Neural cell (in vitro differentiated cells): ENCODE measurements at regions not wholly inside any gene's neighbourhood (a gene's known extent, or its start where the extent isn't known, plus 50 kb on each side); places are given as distances from the start of the nearest gene placed in this dataset.

Source experiments
- H2AFZ ChIP-seq: fragments of 200-600, 300-800 bp; sonication (generic), shearing (Covaris generic); 2 replicates; pipeline ENCODE4 v1.6.0; 2014; ENCODE audit warnings: low read depth, mild to moderate bottlenecking, antibody characterized with exemption, low read length, moderate library complexity
- H3F3A ChIP-seq: fragments of 200-600 bp; shearing (Covaris generic); 2 replicates; pipeline ENCODE4 v1.6.1; 2016; ENCODE audit warnings: mild to moderate bottlenecking, moderate library complexity, mixed read lengths, antibody characterized with exemption, low read length; ENCODE audit not compliant: insufficient read depth, poor library complexity, severe bottlenecking
- H3K27ac ChIP-seq: fragments of 200-600, 300-800 bp; sonication (generic), shearing (Covaris generic); 2 replicates; pipeline ENCODE4 v1.5.1; 2014; ENCODE audit warnings: mild to moderate bottlenecking, low read length, moderate library complexity
- H3K27me3 ChIP-seq: fragments of 300-800, 200-600 bp; sonication (generic), shearing (Covaris generic); 2 replicates; pipeline ENCODE4 v1.6.0; 2014; ENCODE audit warnings: mild to moderate bottlenecking, low read depth, low read length, moderate library complexity; ENCODE audit not compliant: insufficient read depth
- H3K36me3 ChIP-seq: fragments of 300-800, 200-600 bp; sonication (generic), shearing (Covaris generic); 2 replicates; pipeline ENCODE4 v1.5.1; 2014; ENCODE audit warnings: mild to moderate bottlenecking, antibody characterized with exemption, low read length, moderate library complexity; ENCODE audit not compliant: insufficient read depth
- H3K4me2 ChIP-seq: fragments of 300-800, 200-600 bp; sonication (generic), shearing (Covaris generic); 2 replicates; pipeline ENCODE4 v1.6.0; 2014; ENCODE audit warnings: mild to moderate bottlenecking, low read length
- H3K4me3 ChIP-seq: fragments of 300-800, 200-600 bp; sonication (generic), shearing (Covaris generic); 2 replicates; pipeline ENCODE4 v1.5.1; 2014; ENCODE audit warnings: mild to moderate bottlenecking, low read length, moderate library complexity
- H3K79me2 ChIP-seq: fragments of 200-600 bp; shearing (Covaris generic); replicated peaks from 2 replicates; pipeline ENCODE4 v1.6.0; 2014; ENCODE audit warnings: mild to moderate bottlenecking, low read length, moderate library complexity; ENCODE audit not compliant: insufficient read depth
- H3K9ac ChIP-seq: fragments of 300-800, 200-600 bp; sonication (generic), shearing (Covaris generic); 2 replicates; pipeline ENCODE4 v1.6.1; 2016; ENCODE audit warnings: mild to moderate bottlenecking, low read length, mixed read lengths
- H3K9me2 ChIP-seq: fragments of 200-600 bp; shearing (Covaris generic); 2 replicates; pipeline ENCODE4 v1.6.1; 2016; ENCODE audit warnings: mild to moderate bottlenecking, low read length, mixed read lengths; ENCODE audit not compliant: insufficient read depth
- H3K9me3 ChIP-seq: fragments of 200-600, 300-800 bp; sonication (generic), shearing (Covaris generic); 2 replicates; pipeline ENCODE4 v1.6.1; 2016; ENCODE audit warnings: mild to moderate bottlenecking, mixed run types, low read length, moderate library complexity, mixed read lengths
- H4K20me1 ChIP-seq: fragments of 200-600 bp; shearing (Covaris generic); 2 replicates; pipeline ENCODE4 v1.6.1; 2016; ENCODE audit warnings: mild to moderate bottlenecking, mixed run types; ENCODE audit not compliant: insufficient read depth
- EP300 ChIP-seq: fragments of 450-650 bp; conservative IDR thresholded peaks from 2 replicates; pipeline ENCODE4 v1.6.1; 2014; ENCODE audit warnings: antibody characterized with exemption, mild to moderate bottlenecking, moderate library complexity; ENCODE audit not compliant: poor library complexity, severe bottlenecking
- EZH2 ChIP-seq: fragments of 200-600, 300-800 bp; shearing (Covaris generic), sonication (generic); IDR thresholded peaks from 2 replicates; pipeline ENCODE4 v1.6.1; 2014; ENCODE audit warnings: antibody characterized with exemption, low read length, borderline replicate concordance, mild to moderate bottlenecking; ENCODE audit not compliant: insufficient read depth, poor library complexity, severe bottlenecking
- MXI1 ChIP-seq: fragments of 450-650 bp; conservative IDR thresholded peaks from 2 replicates; pipeline ENCODE4 v1.6.1; 2014; ENCODE audit warnings: antibody characterized with exemption, mild to moderate bottlenecking; ENCODE audit not compliant: poor library complexity, severe bottlenecking
- POLR2AphosphoS5 ChIP-seq: IDR thresholded peaks from 2 replicates; pipeline ENCODE4 v1.6.1; 2012
- RAD21 ChIP-seq: fragments of 450-650 bp; conservative IDR thresholded peaks from 2 replicates; pipeline ENCODE4 v1.6.1; 2014; ENCODE audit warnings: antibody characterized with exemption, mild to moderate bottlenecking, moderate library complexity
- SMC3 ChIP-seq: fragments of 450-650 bp; conservative IDR thresholded peaks from 2 replicates; pipeline ENCODE4 v1.6.1; 2014; ENCODE audit warnings: antibody characterized with exemption, mild to moderate bottlenecking, moderate library complexity; ENCODE audit not compliant: poor library complexity
- TAF1 ChIP-seq: IDR thresholded peaks from 2 replicates; pipeline ENCODE4 v1.6.1; 2012; ENCODE audit warnings: low read depth
- TF ChIP-seq, protein P1 (sequence below): fragments of 450-650 bp; IDR thresholded peaks from 2 replicates; pipeline ENCODE4 v1.5.1; 2014; ENCODE audit warnings: antibody characterized with exemption, mild to moderate bottlenecking, moderate library complexity; ENCODE audit not compliant: poor library complexity, severe bottlenecking
- TF ChIP-seq, protein P2 (sequence below): IDR thresholded peaks from 2 replicates; pipeline ENCODE4 v1.6.1; 2012; ENCODE audit warnings: borderline replicate concordance

- no peaks in the 10 kb centered on the region for H3F3A ChIP-seq
- no peak overlapping the region for H3K27ac ChIP-seq
- no peaks in the 10 kb centered on the region for H3K27me3 ChIP-seq
- TF ChIP-seq EP300 (no peak), SMC3 (no peak), RAD21 (no peak), MXI1 (no peak), POLR2AphosphoS5 (no peak), EZH2 (no peak), TAF1 (no peak)
- TF ChIP-seq, protein P1, sequence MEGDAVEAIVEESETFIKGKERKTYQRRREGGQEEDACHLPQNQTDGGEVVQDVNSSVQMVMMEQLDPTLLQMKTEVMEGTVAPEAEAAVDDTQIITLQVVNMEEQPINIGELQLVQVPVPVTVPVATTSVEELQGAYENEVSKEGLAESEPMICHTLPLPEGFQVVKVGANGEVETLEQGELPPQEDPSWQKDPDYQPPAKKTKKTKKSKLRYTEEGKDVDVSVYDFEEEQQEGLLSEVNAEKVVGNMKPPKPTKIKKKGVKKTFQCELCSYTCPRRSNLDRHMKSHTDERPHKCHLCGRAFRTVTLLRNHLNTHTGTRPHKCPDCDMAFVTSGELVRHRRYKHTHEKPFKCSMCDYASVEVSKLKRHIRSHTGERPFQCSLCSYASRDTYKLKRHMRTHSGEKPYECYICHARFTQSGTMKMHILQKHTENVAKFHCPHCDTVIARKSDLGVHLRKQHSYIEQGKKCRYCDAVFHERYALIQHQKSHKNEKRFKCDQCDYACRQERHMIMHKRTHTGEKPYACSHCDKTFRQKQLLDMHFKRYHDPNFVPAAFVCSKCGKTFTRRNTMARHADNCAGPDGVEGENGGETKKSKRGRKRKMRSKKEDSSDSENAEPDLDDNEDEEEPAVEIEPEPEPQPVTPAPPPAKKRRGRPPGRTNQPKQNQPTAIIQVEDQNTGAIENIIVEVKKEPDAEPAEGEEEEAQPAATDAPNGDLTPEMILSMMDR = no peak
- TF ChIP-seq, protein P2, sequence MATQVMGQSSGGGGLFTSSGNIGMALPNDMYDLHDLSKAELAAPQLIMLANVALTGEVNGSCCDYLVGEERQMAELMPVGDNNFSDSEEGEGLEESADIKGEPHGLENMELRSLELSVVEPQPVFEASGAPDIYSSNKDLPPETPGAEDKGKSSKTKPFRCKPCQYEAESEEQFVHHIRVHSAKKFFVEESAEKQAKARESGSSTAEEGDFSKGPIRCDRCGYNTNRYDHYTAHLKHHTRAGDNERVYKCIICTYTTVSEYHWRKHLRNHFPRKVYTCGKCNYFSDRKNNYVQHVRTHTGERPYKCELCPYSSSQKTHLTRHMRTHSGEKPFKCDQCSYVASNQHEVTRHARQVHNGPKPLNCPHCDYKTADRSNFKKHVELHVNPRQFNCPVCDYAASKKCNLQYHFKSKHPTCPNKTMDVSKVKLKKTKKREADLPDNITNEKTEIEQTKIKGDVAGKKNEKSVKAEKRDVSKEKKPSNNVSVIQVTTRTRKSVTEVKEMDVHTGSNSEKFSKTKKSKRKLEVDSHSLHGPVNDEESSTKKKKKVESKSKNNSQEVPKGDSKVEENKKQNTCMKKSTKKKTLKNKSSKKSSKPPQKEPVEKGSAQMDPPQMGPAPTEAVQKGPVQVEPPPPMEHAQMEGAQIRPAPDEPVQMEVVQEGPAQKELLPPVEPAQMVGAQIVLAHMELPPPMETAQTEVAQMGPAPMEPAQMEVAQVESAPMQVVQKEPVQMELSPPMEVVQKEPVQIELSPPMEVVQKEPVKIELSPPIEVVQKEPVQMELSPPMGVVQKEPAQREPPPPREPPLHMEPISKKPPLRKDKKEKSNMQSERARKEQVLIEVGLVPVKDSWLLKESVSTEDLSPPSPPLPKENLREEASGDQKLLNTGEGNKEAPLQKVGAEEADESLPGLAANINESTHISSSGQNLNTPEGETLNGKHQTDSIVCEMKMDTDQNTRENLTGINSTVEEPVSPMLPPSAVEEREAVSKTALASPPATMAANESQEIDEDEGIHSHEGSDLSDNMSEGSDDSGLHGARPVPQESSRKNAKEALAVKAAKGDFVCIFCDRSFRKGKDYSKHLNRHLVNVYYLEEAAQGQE = no peak
- no peaks in the 10 kb centered on the region for H4K20me1 ChIP-seq
- H3K9me2 ChIP-seq = no peaks in the 10 kb centered on the region
- no peak overlapping the region for H3K4me2 ChIP-seq
- no peaks in the 10 kb centered on the region for H3K79me2 ChIP-seq
- H3K36me3 ChIP-seq = no peaks in the 10 kb centered on the region
- no peak overlapping the region for H3K4me3 ChIP-seq
- H3K9ac ChIP-seq = no peak overlapping the region
- H3K9me3 ChIP-seq = no peaks in the 10 kb centered on the region
- no peak overlapping the region for H2AFZ ChIP-seq
Measured at GRCh38 chr11:110832539-110832938, 120.3 kb upstream of the ARHGAP20 start.

DNA sequence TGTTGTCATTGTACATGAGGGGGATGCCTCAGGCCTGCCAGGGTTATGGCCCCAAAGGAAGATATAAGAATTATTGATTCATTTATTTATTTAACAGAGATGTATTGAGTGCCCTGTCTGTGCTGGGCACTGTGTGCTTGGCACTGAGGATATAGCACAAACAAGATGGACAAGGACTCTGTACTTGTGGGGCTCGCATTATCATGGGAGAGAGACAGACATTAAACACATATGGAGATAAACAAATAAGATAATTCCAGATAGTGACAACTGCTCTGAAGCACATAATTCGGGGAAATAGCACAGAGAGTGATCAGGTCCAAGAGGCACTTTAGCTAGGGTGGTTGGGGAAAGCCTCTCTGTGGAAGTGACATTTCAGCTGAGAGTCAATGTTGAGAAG lies 119.8 kb upstream of the ARHGAP20 start:
- H3K9me3 ChIP-seq = no peaks in the 10 kb centered on the region
- H3F3A ChIP-seq = no peaks in the 10 kb centered on the region
- H3K27me3 ChIP-seq = no peaks in the 10 kb centered on the region
- H4K20me1 ChIP-seq = no peaks in the 10 kb centered on the region
- no peaks in the 10 kb centered on the region for H3K36me3 ChIP-seq
- H3K79me2 ChIP-seq = no peaks in the 10 kb centered on the region
- no peak overlapping the region for H2AFZ ChIP-seq
- TF ChIP-seq EP300 = no peak
- TF ChIP-seq TAF1 = no peak
- TF ChIP-seq, protein P2 = no peak
- TF ChIP-seq RAD21 = no peak
- no peak for TF ChIP-seq MXI1
- no peak for TF ChIP-seq EZH2
- TF ChIP-seq SMC3 = no peak
- TF ChIP-seq, protein P1 = no peak
- no peak for TF ChIP-seq POLR2AphosphoS5
- H3K9ac ChIP-seq = no peak overlapping the region
- H3K4me2 ChIP-seq = no peak overlapping the region
- H3K4me3 ChIP-seq = no peak overlapping the region
- H3K9me2 ChIP-seq = no peaks in the 10 kb centered on the region
- no peak overlapping the region for H3K27ac ChIP-seq
